ENCODE measurements at regions not wholly inside any gene's neighbourhood (a gene's known extent, or its start where the extent isn't known, plus 50 kb on each side); places are given as distances from the start of the nearest gene placed in this dataset.
A peak's percentile ranks its signal among the peaks of the same experiment; 100 is the strongest.
"Not testable (repeated sequence)": the region's sequence is repeated elsewhere in the genome, so short reads cannot be mapped to it uniquely, and the experiment has no call there.

DNA sequence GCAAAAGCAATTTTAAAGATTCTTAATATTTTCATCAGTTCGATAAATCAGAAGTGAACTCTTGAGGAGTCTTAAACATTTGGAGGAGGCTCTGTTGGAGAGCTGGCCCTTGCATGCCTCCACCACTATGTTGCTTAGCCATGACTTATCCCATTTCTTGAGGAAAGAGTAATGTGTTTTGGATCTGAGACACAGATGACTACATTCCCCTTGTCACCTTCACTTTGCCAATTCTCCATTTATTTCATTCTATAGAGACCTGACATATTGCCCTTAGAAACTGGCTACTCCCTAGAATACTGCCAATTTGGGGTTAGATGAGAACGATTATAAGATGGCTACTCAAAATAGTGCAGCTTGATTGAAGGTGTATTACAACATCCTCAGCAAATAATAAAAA lies 157.4 kb upstream of the TMEM260 start:
- peak; percentile 69 for DNase-seq

DNA sequence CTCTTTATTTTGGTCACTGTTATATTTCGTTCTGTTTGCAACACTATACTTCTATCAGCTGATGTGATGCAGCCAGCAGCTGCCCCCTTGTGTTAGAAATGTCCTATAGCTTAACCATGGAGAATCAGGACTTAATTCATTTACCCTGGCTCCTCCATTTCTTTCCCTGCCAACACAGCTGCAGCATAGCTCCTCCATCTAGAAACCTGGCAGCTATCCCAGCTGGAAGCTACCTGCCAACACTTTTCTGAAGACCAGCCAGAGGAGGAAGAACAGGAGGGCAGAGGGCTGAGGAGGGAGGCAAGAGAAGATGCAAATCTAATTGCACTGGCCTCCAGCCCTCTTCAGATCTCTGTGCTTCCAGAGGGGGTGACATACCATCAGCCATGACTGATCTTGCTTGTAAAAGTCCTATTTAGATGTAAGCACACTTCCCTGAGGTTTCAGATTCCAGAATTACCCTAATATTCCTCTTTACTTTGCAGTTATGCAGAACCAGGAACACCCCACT lies 156.8 kb upstream of the TMEM260 start:
- peak; percentile 77 for DNase-seq

DNA sequence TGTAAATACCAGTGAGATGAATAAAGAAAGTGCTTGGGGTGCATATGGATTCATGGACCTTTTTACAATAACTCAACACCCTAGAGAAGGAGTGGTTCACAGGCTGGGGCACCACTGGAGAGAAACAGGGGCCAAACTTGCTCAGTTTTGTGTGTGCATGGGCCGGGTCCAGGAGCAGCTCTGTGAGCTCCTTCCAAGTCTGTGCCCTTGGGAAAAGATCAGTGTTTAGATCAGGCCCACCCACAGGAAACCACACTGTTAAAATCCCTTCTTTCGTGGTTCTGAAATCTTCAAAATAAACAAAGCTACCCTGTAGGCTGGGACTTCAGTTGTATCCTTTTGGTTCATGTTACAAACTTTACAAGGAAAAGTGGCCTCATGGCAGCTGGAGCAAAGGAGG lies 156.1 kb upstream of the TMEM260 start:
- peak; percentile 35 for DNase-seq

DNA sequence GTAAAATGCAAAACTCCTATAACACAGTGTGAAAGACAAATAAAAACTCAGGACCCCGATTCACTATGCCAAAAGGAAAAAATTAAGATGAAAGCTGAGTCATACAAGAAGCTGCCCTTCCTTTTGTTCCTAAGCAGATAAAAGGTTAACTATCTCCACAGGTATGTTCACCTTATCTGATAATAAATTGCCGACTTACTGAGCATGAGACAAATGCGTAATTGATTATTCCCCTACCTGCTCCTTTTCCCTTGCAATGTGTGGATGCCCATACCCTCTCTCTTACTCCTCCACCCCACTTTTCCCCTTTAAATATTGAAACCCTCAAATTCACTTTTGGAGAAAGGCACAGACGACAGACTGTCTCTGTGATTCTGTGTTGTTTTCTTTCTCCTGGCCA lies 148.6 kb upstream of the TMEM260 start:
- no peak for DNase-seq

DNA sequence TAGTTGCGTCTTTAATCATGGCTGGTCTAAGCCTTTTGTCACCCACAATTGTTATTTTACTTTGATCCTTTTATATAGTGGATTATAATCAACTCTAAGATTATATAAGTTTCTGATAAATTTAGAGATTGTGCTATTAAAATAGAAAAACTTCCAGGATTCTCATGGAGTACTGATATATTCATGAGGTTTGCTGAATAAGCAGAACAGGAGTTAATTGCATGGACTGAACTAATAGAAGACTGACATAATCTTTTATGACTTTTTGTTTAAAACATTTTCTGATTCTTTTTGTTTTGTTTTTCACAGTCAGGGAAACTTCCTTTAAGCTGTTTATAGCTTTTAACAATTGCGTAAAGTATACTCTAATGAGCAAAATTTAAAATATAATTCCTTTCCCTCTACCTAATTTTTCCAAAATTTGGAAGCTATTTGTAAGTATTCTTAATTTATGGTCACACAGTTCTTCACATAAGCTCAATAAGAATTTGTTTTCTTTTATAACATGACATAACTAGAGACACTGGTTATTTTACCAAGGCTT lies 129.9 kb upstream of the TMEM260 start:
- no peak for DNase-seq

DNA sequence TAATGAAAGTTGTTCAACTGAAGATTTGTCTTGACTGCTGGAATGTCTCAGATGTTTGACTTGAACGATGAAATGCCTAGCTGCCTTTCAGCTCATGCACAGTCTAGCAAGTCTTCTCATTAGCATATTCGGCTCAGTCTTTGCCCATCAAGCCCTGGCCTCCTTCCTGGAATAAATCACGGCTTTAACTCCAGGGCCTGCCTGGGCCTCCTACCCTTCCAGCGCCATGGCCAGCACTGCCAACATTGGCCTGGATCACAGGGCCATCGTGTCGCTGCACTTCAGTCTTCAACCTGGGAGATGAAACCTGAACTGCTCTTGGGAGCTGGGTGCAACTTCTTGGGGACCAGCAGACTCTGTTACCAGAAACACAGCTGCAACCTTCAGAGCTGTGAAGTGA lies 126.7 kb upstream of the TMEM260 start:
- DNase-seq = no peak

DNA sequence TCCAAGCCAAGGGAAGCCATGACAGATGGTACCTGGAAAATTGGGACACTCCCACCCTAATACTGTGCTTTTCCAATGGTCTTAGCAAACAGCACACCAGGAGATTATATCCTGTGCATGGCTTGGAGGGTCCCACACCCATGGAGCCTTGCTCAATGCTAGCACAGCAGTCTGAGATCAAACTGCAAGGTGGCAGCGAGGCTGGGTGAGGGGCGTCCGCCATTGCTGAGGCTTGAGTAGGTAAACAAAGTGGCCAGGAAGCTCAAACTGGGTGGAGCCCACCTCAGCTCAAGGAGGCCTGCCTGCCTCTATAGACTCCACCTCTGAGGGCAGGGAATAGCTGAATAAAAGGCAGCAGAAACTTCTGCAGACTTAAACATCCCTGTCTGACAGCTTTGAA lies 124.9 kb upstream of the TMEM260 start:
- DNase-seq = not testable (repeated sequence)

DNA sequence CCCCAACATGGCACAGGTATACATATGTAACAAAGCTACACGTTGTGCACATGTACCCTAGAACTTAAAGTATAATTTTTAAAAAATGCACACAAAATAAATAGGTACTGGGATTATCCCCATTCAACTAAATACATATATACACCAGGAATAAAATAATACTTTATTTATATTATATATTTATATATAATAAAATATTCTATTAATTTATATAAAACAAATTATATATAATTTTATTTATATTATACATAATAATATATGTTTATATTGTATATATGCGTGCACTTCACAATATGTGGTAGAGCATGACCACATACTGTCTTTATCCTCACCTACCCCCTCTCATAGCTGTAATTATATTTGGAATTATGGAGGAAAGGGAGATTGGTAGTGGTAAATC lies 119.1 kb upstream of the TMEM260 start:
- DNase-seq = no peak

DNA sequence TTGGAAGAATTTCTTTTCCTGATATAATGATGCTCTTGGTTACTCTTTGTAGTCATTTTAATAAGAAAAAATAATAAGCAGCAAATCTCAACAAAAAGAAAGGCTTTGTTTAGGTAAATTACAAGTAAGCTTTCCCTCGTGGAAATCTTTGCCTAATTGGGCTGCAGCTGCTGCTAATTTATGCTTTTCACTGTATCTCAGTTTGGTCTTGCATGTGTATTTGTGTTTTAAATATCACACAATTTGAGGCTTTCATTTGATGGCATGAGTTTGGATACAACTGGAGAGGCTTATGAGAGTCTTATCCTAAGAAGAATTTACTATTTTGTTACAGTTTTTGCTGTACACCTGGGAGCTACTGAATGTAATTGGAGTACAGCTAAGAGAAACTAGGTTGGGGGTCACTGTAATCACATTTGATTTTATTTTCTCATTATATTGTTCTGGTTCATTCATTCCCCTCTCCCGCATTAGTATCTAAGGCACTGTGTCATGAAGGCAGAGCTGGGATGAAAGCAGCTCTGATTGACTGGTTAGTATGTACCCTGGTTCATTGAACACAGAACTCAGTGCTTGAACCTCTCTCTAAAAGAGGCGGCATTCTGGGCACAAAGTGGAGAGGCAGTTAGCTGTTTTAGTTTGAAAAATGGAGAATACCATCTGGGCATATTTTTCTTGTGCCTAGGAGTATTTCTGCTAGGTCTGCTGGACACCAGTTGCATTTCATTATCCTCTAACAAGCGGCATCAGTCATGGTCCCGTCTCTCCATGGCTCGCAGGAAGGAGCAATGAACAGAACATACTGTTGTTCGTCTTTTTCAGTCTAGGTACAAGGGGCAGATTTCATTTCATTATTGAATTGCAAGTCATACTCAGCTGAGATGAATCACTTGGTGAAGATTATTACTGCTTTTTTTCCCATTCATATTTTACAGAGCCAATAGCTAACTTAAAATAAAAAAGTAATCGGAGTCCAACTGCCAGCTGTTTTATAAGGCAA lies 118.0 kb upstream of the TMEM260 start:
- DNase-seq = no peak

DNA sequence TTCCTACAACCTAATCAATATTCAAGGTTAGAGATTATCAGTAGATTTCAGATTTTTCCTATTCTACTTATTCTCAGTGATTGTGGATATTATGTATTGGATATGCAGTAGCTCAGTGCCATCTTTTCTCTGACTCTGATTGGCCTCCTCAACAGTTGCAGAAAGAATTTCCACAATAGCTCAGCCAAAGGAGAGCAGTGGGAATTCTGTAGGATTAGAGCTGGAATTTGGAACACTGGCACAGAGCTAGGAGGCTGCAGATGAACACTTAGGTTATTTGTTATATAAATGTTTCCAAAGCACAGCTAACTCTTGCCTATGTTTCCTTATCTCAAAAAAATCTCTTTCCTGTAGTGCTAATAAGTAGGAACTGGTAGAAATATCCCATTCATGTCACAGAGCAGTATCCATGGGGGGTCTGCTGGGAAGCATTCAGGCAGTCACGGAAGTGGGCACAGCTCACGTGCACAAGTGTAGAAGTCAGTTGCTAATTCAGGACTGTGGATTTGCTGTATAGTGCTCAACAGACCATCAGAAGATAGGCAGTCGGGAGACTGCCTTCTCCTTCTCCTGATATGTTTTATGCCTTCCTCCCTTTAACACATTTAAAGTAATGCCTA lies 116.2 kb upstream of the TMEM260 start:
- DNase-seq = peak; percentile 55

DNA sequence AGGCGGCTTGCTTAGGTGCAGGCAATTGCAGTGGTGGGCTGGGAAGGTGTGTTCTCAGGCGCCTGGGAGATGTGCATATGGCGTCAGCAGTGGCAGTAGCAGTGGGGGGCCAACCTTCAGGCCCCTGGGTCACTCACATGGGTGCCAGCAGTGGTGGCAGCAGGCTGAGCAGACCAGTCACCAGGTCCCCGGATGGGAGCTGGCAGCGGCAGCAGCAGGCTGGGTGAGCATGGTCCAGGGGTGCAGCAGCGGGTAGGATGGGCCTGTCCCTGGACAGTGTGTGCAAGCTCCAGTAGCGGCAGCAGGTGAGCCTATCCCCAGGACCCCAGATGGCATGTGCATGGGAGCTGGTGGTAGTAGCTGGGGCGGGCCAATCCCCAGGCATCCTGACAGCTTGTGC lies 108.5 kb upstream of the TMEM260 start:
- no peak for DNase-seq

DNA sequence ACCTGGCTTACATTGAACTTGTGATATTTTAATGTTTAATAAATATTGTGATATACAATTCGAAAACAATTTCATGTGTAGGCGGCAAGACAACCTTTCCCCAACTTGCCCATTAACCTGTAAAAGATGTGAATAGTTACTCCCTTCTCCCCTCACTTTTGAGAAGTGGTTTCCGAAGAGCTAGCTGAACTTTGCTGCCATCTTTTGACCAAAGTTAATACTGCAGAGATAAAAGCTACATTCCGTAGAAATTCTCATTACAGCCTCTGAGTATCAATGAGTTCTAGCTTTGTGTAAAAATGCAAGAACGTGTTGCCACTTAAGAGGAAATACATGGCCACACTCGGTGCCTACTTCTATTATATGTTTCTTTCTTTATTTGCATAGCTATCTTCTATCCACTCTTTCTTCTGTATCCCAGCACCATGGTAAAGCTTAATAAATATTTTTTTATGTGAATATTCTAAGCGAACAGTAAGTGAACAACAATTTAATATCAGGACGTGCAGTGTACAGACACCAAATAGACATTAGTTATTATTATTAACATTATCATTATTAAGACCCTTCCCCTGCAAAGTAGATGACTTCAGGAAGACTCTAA lies 105.1 kb upstream of the TMEM260 start:
- DNase-seq = peak; percentile 46

DNA sequence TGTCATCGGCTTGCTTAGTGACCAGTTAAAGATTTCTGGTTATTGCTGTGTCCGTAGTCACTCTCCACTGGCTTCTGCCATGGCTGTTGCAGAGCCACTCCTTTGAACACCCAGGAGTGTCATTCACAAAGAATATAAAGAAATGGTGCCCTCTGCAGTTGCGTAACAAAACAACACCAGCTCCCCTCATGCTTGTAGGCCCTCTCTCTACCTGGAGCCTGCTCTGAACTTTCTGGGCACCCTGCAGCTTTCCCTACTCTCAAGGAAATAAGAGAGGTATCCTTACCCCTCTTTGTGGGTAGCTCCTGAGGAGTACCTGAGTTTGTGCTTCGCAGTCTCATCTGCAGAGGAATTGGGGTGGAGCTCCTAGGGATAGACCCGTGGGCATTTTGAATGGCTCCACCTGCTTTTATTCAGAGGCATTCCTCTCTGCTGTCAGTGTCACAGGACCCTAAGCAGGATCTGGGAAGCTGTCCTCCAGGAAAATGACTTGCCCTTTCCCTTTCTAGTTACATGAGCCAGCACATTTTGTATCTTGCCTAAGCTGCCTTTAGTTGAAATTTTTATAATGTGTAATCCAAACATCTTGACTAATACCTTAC lies 97.2 kb upstream of the TMEM260 start:
- DNase-seq = no peak

DNA sequence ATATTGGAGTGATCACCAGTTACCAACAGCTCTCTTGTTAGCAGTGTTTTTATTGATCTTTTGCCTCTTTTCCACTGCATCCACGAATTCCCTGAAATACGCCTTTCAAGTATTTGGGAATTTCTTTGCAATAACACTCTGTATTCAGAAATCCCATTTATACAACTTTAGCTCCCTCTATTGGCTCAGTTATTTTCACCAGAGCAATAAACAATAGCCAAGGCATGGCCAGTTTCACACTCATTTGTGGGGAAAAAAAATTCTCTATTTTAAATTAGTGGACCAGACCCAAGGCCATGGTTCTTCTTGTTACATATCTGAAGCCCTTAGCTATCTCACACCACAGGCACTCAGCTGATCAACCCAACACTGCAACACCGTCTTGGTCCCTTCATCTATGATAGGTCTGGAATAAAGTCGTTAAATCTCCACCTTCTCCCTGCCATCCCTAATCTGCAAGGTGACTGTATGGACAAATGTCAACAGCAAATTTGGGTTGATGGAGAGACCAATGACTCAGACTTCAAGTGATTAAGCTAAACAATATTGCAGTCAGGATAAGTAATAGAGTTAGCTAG lies 92.4 kb upstream of the TMEM260 start:
- DNase-seq = peak; percentile 23

DNA sequence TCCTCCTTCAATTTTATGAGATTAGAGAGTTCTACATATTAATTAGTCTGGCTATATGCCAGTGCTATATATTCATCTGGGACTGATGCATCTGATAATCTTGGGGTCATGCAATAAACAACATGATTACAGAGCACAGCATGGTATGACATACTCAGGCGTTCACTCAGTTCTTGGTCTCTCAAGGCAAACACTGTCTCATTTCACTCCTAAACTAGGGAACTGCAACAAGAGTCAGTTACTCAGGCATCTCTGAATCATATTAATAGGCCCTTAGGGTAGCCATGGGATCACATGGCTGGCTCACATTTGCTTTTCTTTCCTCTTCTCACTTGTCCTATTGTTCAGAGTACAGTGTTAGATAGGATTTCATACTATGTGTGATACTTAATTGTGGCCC lies 91.8 kb upstream of the TMEM260 start:
- no peak for DNase-seq

DNA sequence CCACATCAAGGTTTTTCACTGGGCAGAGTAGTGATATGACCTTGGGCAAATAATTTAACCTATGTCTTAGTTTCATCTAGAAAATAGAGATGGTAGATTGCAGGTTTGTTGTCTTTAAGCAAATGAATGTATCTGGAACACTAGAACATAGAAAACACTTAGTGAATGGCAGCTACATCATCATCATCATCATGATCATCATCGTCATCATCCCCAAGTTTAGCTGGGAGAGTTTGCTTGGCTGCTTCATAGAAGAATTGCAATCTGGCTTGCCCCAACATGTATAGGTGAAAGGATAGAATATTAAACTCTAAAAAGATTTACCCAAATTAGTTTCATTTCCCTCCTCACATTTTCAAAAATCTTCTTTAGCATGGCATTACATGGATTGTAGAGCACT lies 91.3 kb upstream of the TMEM260 start:
- DNase-seq = no peak

DNA sequence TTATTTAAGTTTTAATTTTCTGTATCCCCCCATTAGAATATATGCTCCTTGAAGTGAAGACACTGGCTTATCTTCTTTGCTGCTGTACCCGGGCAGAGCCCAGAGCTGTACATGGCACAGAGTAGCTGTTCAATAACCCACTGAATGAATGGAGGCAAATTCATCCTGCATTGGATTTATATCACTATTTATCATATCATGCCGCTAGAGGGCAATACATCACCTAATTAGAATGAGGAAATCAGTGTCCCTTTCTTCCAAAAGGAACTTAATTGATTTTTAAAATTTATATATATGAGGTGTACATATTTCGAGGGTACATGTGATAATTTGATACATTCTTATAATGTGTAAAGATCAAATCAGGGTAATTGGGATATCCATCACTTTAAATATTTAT lies 89.2 kb upstream of the TMEM260 start:
- DNase-seq = no peak

DNA sequence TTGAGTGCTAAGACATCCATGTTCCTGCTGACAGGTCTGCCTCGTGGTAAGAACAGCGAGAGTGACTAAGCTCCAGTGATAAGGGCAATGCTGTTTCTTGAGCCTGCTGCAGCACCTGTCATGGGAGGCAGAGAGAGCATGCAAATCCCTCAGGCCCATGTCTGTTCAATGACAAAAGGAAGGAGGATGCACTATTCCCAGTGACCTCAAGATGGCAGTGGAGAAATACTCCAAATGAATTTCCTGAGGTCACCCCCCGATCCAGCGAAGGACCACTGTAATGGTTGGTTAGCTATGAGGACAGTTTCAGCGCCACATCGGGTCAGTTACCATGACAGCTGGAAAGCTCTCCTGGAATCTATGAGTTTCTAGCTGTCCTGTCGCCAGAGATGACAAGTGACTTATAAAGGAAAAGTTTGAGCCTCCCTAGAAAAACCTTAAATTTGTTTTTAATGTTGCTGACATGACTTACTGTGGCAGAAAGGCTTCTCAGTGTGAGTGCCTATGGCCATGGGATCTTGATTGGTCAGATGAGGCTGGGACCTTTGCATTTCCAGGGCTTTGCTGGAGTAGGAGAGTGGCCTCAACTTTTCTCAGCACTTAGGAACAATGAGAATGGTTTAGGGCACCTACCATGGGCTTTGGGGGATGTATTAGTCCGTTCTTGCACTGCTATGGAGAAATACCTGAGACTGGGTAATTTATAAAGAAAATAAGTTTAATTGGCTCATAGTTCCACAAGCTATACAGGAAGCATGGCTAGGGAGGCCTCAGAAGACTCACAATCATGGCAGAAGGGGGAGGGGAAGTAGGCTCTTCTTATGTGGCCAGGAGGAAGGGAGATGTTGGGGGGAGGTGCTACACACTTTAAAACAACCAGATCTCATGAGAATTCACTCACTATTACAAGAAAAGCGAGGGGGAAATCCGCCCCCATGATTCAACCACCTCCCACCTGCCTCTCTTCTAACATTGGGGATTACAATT lies 88.0 kb upstream of the TMEM260 start:
- peak; percentile 18 for DNase-seq

DNA sequence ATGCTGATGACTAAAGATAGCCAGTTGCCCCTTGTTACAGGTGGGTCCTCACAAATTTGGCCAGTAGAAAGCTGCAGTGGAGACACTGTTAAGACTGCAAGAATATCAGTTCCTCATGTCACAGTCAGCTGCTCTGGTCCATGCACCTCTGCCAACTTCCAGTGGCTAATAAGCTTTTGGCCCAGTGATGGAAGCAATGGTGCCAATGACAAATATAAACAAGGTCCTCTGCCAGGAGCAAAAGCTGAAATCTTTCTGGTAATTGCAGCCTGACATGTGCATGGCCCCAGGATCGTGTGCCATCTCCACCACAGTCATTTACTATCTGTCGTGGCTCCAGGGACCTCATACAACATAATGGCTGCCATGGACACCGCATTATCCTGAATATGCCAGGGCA lies 85.4 kb upstream of the TMEM260 start:
- DNase-seq = no peak

DNA sequence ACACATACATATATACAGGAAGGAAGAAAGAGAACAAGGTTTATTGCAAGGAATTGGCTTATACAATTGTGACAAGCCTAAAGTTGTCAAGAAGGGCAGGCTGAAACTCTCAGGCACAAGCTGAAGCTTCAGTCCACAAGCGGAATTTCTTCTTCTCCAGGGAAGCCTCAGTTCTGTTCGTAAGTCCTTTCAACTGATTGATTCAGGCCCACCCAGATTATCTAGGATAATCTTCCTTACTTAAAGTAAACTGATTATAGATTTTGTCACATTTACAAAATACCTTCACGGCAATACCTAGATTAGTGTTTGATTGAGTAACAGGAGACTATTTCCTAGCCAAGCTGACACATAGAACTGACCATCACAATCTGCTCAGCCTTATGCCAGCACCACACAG lies 81.5 kb upstream of the TMEM260 start:
- no peak for DNase-seq
